HCT116 (cell line): ENCODE measurements at regions not wholly inside any gene's neighbourhood (a gene's known extent, or its start where the extent isn't known, plus 50 kb on each side); places are given as distances from the start of the nearest gene placed in this dataset.

ENCODE experiments used
- ATAC-seq: fragments of 200-7000 bp; cut with Tn5 transposase; 2 replicates; pipeline ENCODE4 v1.9.1; 2020; ENCODE audit warnings: mild to moderate bottlenecking, moderate library complexity
- BruUV-seq: library from RNA; stranded (reverse); fragments of 400-500 nt; replicated peaks from 2 replicates; lab custom pipeline; 2021; lab: Mats Ljungman, UMichigan
- CTCF ChIA-PET: fragments of 300-600 bp; sonication (Branson Sonifier 250); formaldehyde crosslinking; loops from one replicate; lab custom pipeline; 2021; ENCODE audit warnings: antibody characterized with exemption; lab: Charles Lee
- POLR2A ChIA-PET: fragments of 300-600, 350-600 bp; sonication (Branson Sonifier 250); formaldehyde crosslinking; loops from one replicate; lab custom pipeline; 2021; ENCODE audit warnings: antibody characterized with exemption; lab: Charles Lee
- RAD21 ChIA-PET, 2 experiments: fragments of 300-600 bp; sonication (Branson Sonifier 250); formaldehyde crosslinking; loops; one replicate each; lab custom pipeline; 2023; ENCODE audit warnings: low total read pairs in 2 of 2; ENCODE audit not compliant: uncharacterized antibody in 2 of 2, unreplicated experiment in 2 of 2, low non-redundant PET in 1 of 2; lab: Charles Lee
- DNase-seq: peaks from one replicate; pipeline ENCODE4 v3.0.0-alpha.2; 2010; ENCODE audit warnings: low read depth, low spot score
- H2AFZ ChIP-seq: fragments of 200-600 bp; shearing (Covaris generic), sonication (generic); 2 replicates; pipeline ENCODE4 v1.6.1; 2017; ENCODE audit warnings: low read depth, mixed run types, mixed read lengths, antibody characterized with exemption, low read length; ENCODE audit not compliant: poor library complexity, severe bottlenecking
- H3K27ac ChIP-seq: 2 replicates; pipeline ENCODE4 v1.5.1; 2012; ENCODE audit warnings: low read depth, low read length
- H3K27me3 ChIP-seq: fragments of 200-600 bp; sonication (generic); 2 replicates; pipeline ENCODE4 v1.6.1; 2016; ENCODE audit warnings: mixed run types, low read length, mixed read lengths; ENCODE audit not compliant: insufficient read depth
- H3K36me3 ChIP-seq, 2 experiments: fragments of 200-500 bp in 1 of 2; fragments of 200-600 bp in 1 of 2; sonication (Bioruptor generic) in 1 of 2; sonication (generic) in 1 of 2; 2 replicates each; pipeline versions ENCODE4 v1.5.1 to v1.6.1; 2014 to 2016; ENCODE audit warnings: low read length in 2 of 2, inconsistent platforms in 1 of 2, mixed read lengths in 1 of 2, mixed run types in 1 of 2; ENCODE audit not compliant: insufficient read depth in 2 of 2, control insufficient read depth in 1 of 2
- H3K4me1 ChIP-seq, 2 experiments: fragments of 200-600 bp in 1 of 2; sonication (generic) in 1 of 2; 2 replicates each; pipeline versions ENCODE4 v1.5.1 to v1.6.1; 2012 to 2017; ENCODE audit warnings: low read length in 2 of 2, inconsistent platforms in 1 of 2, mild to moderate bottlenecking in 1 of 2, mixed read lengths in 1 of 2, mixed run types in 1 of 2, moderate library complexity in 1 of 2; ENCODE audit not compliant: insufficient read depth in 2 of 2, control insufficient read depth in 1 of 2
- H3K4me2 ChIP-seq: fragments of 200-600 bp; sonication (generic); 2 replicates; pipeline ENCODE4 v1.6.1; 2017; ENCODE audit warnings: mixed run types, low read length, mixed read lengths
- H3K4me3 ChIP-seq, 2 experiments: fragments of 200-600 bp in 1 of 2; sonication (generic) in 1 of 2; replicated peaks in 1 of 2; 2 replicates each; pipeline ENCODE4 v1.5.1; 2011 to 2016; ENCODE audit warnings: low read length in 2 of 2, control low read depth in 1 of 2, low read depth in 1 of 2, mild to moderate bottlenecking in 1 of 2, mixed read lengths in 1 of 2, mixed run types in 1 of 2
- H3K79me2 ChIP-seq: fragments of 200-600 bp; sonication (generic); 2 replicates; pipeline ENCODE4 v1.6.1; 2017; ENCODE audit warnings: mild to moderate bottlenecking, mixed run types, low read length, moderate library complexity, mixed read lengths; ENCODE audit not compliant: insufficient read depth
- H3K9ac ChIP-seq: fragments of 200-600 bp; sonication (generic); 2 replicates; pipeline ENCODE4 v1.6.1; 2016; ENCODE audit warnings: low read length, mixed read lengths
- H3K9me2 ChIP-seq: fragments of 200-600 bp; sonication (generic), shearing (Covaris generic); 2 replicates; pipeline ENCODE4 v1.6.1; 2017; ENCODE audit warnings: mixed run types, mild to moderate bottlenecking, moderate library complexity; ENCODE audit not compliant: insufficient read depth
- H3K9me3 ChIP-seq, 2 experiments: fragments of 200-500 bp in 1 of 2; fragments of 200-600 bp in 1 of 2; sonication (Bioruptor generic) in 1 of 2; sonication (generic) in 1 of 2; 2 replicates each; pipeline ENCODE4 v1.6.1; 2014 to 2017; ENCODE audit warnings: low read length in 2 of 2, mixed read lengths in 2 of 2, inconsistent platforms in 1 of 2, low read depth in 1 of 2, mild to moderate bottlenecking in 1 of 2, mixed run types in 1 of 2, moderate library complexity in 1 of 2; ENCODE audit not compliant: control insufficient read depth in 1 of 2, insufficient read depth in 1 of 2
- H4K20me1 ChIP-seq: fragments of 200-600 bp; sonication (generic), shearing (Covaris generic); 2 replicates; pipeline ENCODE4 v1.6.1; 2017; ENCODE audit warnings: mixed run types, mild to moderate bottlenecking, moderate library complexity; ENCODE audit not compliant: insufficient read depth
- EGR1 ChIP-seq: IDR thresholded peaks from 2 replicates; pipeline ENCODE4 v1.6.1; 2012; ENCODE audit warnings: low read depth
- EZH2 ChIP-seq: fragments of 200-600 bp; sonication (generic); IDR thresholded peaks from 2 replicates; pipeline ENCODE4 v1.6.1; 2017; ENCODE audit warnings: antibody characterized with exemption, mixed run types
- EZH2phosphoT487 ChIP-seq: fragments of 200-600 bp; IDR thresholded peaks from 2 replicates; pipeline ENCODE4 v1.6.1; 2018; ENCODE audit warnings: antibody characterized with exemption, borderline replicate concordance
- FOSL1 ChIP-seq: IDR thresholded peaks from 2 replicates; pipeline ENCODE4 v1.6.1; 2012; ENCODE audit warnings: low read depth
- RAD21 ChIP-seq: IDR thresholded peaks from 2 replicates; pipeline ENCODE4 v1.6.1; 2012; ENCODE audit warnings: low read depth, mild to moderate bottlenecking
- SP1 ChIP-seq: IDR thresholded peaks from 2 replicates; pipeline ENCODE4 v1.6.1; 2012; ENCODE audit warnings: low read depth
- ZNF274 ChIP-seq: fragments of 200-500 bp; sonication (Bioruptor generic); IDR thresholded peaks from 2 replicates; pipeline ENCODE4 v1.6.1; 2014; ENCODE audit warnings: mild to moderate bottlenecking, low read depth, low read length, inconsistent platforms
- intact Hi-C: fragments of 100-400 bp; cut with micrococcal nuclease; formaldehyde crosslinking; loops from 2 replicates; pipeline ENCODE4 v1.10.0; 2022
- TF ChIP-seq, protein P1 (sequence below): IDR thresholded peaks from 2 replicates; pipeline ENCODE4 v1.6.1; 2012
- TF ChIP-seq, protein P2 (sequence below), 3 experiments: fragments of 200-600 bp in 1 of 3; sonication (generic) in 1 of 3; IDR thresholded peaks in 2 of 3; conservative IDR thresholded peaks in 1 of 3; 2 replicates each; pipeline ENCODE4 v1.5.1; 2012 to 2017; ENCODE audit warnings: low read depth in 2 of 3, low read length in 2 of 3, antibody characterized with exemption in 1 of 3, borderline replicate concordance in 1 of 3, control low read depth in 1 of 3, mild to moderate bottlenecking in 1 of 3, mixed read lengths in 1 of 3, mixed run types in 1 of 3, moderate library complexity in 1 of 3; ENCODE audit not compliant: insufficient read depth in 1 of 3

GRCh38 chr5:145104106-145104505 is 731.0 kb downstream of the PRELID2 start:
- H3K4me2 ChIP-seq, result no peak overlapping the region
- no peak overlapping the region for H3K9ac ChIP-seq
- ChIA-PET CTCF (no interaction called here), RAD21 (no interaction called here), POLR2A (no interaction called here)
- H3K9me2 ChIP-seq, result no peaks in the 10 kb centered on the region
- H2AFZ ChIP-seq, result no peak overlapping the region
- no peak for TF ChIP-seq SP1
- no peaks in the 10 kb centered on the region for H3K4me1 ChIP-seq
- no peak overlapping the region for H3K27ac ChIP-seq
- 0 out of 2 replicates have a peak, but pooled peaks cover 5% of the 10 kb centered on the region for H3K27me3 ChIP-seq
- H4K20me1 ChIP-seq, result no peaks in the 10 kb centered on the region
- no peak for DNase-seq
- no peaks in the 10 kb centered on the region for H3K79me2 ChIP-seq
- no peak overlapping the region for H3K4me3 ChIP-seq
- H3K36me3 ChIP-seq, result no peaks in the 10 kb centered on the region
- intact Hi-C loops, result no loop called here
- BruUV-seq, result no TSS peak
- no peak for ATAC-seq
- H3K9me3 ChIP-seq, result no peaks in the 10 kb centered on the region

- Histone ChIP-seq H3K9ac (no peak overlapping the region), H3K4me3 (no peak overlapping the region), H3K4me2 (no peak overlapping the region), H4K20me1 (no peaks in the 10 kb centered on the region), H3K27me3 (no peaks in the 10 kb centered on the region), H3K4me1 (no peaks in the 10 kb centered on the region), H3K27ac (no peak overlapping the region), H3K9me2 (no peaks in the 10 kb centered on the region), H3K36me3 (no peaks in the 10 kb centered on the region), H3K9me3 (no peaks in the 10 kb centered on the region), H2AFZ (no peak overlapping the region), H3K79me2 (no peaks in the 10 kb centered on the region)
- DNase-seq (peak; percentile 2), ATAC-seq (peak; percentile 67)
- ChIA-PET POLR2A (no interaction called here), RAD21 (no interaction called here), CTCF (interaction anchor here (1.3 kb wide), 1 partner anchor 897 kb away, joined by 5 read pairs; no protein-coding TSS in a partner anchor)
- TF ChIP-seq, protein P1, sequence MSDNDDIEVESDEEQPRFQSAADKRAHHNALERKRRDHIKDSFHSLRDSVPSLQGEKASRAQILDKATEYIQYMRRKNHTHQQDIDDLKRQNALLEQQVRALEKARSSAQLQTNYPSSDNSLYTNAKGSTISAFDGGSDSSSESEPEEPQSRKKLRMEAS, result peak; percentile 53; the same call in 1 of the 2 replicates
- TF ChIP-seq EGR1 (no peak), EZH2phosphoT487 (no peak), RAD21 (peak; percentile 46; the same call in 1 of the 2 replicates), FOSL1 (no peak), ZNF274 (no peak), EZH2 (no peak)
- TF ChIP-seq, protein P2, sequence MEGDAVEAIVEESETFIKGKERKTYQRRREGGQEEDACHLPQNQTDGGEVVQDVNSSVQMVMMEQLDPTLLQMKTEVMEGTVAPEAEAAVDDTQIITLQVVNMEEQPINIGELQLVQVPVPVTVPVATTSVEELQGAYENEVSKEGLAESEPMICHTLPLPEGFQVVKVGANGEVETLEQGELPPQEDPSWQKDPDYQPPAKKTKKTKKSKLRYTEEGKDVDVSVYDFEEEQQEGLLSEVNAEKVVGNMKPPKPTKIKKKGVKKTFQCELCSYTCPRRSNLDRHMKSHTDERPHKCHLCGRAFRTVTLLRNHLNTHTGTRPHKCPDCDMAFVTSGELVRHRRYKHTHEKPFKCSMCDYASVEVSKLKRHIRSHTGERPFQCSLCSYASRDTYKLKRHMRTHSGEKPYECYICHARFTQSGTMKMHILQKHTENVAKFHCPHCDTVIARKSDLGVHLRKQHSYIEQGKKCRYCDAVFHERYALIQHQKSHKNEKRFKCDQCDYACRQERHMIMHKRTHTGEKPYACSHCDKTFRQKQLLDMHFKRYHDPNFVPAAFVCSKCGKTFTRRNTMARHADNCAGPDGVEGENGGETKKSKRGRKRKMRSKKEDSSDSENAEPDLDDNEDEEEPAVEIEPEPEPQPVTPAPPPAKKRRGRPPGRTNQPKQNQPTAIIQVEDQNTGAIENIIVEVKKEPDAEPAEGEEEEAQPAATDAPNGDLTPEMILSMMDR (IDR thresholded peaks at IDR 0.05 in 2 of 3, conservative IDR thresholded peaks at IDR 0.05 in 1 of 3; ENCODE audit: borderline replicate concordance in 1 of 3, insufficient read depth in 1 of 3, low read depth in 2 of 3, low read length in 2 of 3), result peak; percentile 23 to 77 (median 71); a peak in 5 of 6 replicates
- intact Hi-C loops, result no loop called here
- BruUV-seq, result no TSS peak
Observed at GRCh38 chr5:145101246-145101645, 733.9 kb downstream of the PRELID2 start.
